ENCODE measurements at regions not wholly inside any gene's neighbourhood (a gene's known extent, or its start where the extent isn't known, plus 50 kb on each side); places are given as distances from the start of the nearest gene placed in this dataset.
"Not testable (repeated sequence)": the region's sequence is repeated elsewhere in the genome, so short reads cannot be mapped to it uniquely, and the experiment has no call there.

DNA sequence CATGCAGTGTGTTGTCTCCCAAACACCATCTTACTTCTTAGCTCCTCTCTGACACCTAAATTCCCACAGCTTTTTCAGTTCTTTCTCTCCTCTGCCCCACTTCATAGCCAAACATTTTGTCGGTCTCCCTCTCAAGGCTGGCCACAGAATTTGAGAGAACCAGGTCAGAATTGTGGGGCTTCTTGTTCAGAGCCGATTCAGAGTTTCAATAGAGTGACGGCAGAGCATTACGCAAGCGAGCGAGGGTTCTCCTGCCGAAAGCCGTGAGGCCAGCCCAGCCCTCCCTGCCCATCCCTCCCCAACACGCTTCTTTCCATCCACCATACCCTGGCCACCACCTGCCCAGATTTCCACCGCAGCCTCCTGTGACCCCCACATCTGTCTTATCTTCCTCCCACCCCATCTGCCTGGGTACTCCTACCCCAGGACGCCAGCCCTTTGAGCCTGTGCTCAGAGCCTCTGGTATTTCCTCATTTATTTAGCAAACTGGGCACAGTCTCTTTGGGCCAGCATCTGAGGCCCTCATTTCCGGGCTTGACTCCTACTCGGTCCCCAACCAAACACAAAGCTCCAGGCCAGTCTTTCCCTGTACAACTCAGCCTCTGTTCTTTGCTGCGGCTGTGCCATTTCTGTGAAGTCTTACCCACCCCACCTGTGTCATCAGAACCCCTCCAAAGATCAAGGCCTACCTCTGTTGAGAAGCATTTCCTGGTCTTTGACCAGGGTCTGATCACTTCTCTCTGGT, 70.0 kb upstream of the MAP4K4 start:
- H3K4me3 ChIP-seq (ENCODE audit: low read depth, low read length), result no peak overlapping the region
- no peak for DNase-seq (ENCODE audit: low read depth)
- TF ChIP-seq, protein P1, sequence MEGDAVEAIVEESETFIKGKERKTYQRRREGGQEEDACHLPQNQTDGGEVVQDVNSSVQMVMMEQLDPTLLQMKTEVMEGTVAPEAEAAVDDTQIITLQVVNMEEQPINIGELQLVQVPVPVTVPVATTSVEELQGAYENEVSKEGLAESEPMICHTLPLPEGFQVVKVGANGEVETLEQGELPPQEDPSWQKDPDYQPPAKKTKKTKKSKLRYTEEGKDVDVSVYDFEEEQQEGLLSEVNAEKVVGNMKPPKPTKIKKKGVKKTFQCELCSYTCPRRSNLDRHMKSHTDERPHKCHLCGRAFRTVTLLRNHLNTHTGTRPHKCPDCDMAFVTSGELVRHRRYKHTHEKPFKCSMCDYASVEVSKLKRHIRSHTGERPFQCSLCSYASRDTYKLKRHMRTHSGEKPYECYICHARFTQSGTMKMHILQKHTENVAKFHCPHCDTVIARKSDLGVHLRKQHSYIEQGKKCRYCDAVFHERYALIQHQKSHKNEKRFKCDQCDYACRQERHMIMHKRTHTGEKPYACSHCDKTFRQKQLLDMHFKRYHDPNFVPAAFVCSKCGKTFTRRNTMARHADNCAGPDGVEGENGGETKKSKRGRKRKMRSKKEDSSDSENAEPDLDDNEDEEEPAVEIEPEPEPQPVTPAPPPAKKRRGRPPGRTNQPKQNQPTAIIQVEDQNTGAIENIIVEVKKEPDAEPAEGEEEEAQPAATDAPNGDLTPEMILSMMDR (conservative IDR thresholded peaks at IDR 0.05; ENCODE audit: low read depth, low read length), result no peak

DNA sequence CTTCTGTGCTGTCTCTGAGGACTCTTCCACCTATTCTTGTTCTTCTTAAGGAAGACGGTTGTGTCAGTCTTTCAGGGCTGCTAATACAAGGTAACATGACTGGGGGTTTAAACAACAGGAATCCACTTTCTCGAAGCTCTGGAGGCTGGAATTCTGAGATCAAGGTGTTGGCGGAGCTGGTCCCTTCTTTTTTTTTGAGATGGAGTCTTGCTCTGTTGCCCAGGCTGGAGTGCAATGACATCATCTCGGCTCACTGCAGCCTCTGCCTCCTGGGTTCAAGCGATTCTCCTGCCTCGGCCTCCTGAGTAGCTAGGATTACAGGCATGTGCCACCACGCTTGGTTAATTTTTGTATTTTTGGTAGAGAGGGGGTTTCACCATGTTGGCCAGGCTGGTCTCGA, 71.7 kb upstream of the MAP4K4 start:
- not testable (repeated sequence) for DNase-seq (ENCODE audit: low read depth); H3K4me3 ChIP-seq (ENCODE audit: low read depth, low read length)

DNA sequence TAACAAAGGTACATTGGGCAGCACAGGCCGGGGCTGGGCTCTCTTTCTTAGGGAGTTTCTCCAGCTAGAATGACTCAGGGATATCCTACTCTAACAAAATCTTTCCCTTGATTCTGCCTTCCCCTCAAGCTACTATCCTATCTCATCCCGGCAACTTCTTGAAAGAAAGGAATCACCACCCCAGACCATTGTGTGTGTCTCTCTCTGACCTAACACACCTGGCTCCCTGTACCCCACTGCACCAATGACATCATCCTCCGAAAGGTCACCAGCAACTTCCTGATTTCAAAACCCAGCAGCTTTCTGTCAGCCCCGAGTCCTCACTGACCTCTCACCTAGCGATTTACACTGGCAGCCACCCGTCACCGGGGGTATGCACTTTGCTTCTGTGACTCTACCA, 72.1 kb upstream of the MAP4K4 start:
- TF ChIP-seq, protein P1 (conservative IDR thresholded peaks at IDR 0.05; ENCODE audit: low read depth, low read length), result no peak
- DNase-seq (ENCODE audit: low read depth), result no peak
- no peak overlapping the region for H3K4me3 ChIP-seq (ENCODE audit: low read depth, low read length)

DNA sequence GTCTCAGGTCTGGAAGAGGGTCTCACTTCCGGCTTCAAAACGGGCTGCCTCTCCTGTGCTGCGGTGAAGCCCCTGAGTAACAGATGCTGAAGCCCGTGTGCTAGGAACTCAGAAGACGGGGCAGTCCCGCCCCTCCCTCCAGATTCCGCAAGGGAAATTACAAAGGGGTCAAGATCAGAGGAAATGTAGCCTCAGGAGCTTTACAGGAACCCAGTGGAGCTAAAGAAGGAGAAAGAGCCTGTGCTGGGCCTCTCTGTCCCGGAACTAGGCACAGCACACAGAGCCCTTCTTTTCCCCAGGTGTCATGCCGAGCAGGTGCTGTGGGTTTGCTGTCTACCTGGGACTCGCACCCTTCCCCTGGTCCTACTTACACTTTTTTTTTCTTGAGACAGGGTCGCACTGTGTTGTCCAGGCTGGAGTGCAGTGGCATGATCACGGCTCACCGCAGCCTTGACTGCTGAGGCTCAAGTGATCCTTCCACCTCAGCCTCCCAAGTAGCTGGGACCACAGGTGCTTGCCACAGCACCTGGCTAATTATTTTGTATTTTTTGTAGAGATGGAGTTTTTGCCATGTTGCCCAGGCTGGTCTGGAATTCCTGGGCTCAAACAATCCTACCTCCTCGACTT, 72.7 kb upstream of the MAP4K4 start:
- TF ChIP-seq, protein P1 (conservative IDR thresholded peaks at IDR 0.05; ENCODE audit: low read depth, low read length), result no peak
- DNase-seq (ENCODE audit: low read depth), result no peak

DNA sequence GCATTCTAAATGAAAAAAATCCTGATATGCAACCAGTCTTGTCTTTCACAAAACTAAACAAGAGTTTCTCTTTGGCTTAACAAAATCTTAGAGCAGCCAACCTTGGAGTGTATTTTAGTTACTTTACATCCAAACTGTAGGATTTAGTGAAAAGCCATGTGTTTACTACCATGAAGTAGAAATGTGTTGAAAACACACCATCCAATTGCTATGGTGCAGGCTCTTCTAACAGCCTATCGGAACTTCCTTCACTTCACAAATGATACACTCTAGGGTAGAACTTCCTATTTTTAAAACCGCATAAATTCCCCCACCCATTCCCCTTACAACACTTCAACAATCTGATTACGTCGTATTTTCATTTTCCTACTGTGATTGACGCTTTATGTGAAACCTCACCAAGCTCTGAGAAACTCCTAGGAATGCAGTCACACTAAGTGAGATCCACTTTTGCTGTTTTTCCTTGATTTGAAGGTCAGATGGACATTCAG, 74.4 kb upstream of the MAP4K4 start:
- no peak for DNase-seq (ENCODE audit: low read depth)
- TF ChIP-seq, protein P1 (conservative IDR thresholded peaks at IDR 0.05; ENCODE audit: low read depth, low read length), result no peak

More for the DNA sequence above, 72.7 kb upstream of the MAP4K4 start:
- no peak overlapping the region for H3K4me3 ChIP-seq (ENCODE audit: low read depth, low read length)

DNA sequence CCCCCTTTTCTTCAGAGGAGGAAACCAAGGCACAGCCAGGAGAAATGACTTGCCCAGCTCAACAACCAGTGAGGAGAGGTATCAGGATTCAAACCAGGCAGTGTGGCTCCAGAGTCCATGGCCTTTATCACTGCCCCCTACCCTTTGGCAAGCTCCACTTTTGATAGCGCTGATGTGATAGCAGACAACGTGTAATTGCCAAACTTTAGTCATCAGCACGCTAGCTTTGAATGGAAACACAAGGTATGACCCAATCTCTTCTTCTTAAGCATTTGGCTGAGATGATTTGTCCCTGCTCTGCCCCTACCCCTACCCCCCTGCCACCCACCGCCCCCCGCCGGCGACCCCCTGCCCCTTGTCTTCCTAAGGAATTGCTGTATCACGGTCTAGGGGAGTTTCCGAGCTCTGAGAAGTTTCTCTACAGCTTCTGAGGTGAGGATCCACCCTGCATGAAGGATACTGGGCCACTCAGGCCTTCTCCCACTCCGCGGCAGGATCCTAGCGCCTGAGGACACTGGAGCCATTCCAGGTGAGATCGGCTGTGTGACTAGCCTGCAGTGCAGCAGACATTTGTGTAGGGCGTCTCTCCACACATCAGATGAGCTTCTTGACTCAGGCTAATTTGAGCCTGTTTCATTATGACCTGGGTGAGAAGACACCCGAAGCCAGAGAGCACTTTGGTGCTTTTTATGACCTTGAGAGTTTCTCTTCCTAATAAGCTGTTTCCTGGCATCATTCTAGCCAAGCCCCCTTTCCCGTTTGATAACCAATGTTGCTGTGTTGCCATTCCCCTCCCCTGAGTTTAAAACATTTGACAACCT, 75.1 kb upstream of the MAP4K4 start:
- no peak overlapping the region for H3K4me3 ChIP-seq (ENCODE audit: low read depth, low read length)
- DNase-seq (ENCODE audit: low read depth), result no peak
- TF ChIP-seq, protein P1 (conservative IDR thresholded peaks at IDR 0.05; ENCODE audit: low read depth, low read length), result no peak

More for the DNA sequence above, 74.4 kb upstream of the MAP4K4 start:
- no peak overlapping the region for H3K4me3 ChIP-seq (ENCODE audit: low read depth, low read length)

DNA sequence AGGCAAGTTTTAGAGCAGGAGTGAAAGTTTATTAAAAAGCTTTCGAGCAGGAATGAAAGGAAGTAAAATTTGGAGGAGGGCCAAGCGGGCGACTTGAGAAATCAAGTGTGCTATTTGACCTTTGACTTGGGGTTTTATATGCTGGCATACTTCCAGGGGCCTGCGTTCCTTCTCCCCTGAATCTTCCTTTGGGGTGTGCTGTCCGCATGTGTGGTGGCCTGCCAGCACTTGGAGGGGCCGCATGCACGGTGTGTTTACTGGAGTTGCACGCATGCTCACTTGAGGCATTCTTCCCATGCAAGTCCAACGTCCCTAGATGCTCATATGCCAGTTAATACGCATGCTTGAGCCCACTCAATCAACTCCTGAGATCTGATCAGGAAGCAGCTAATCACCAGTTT, 78.3 kb upstream of the MAP4K4 start:
- H3K4me3 ChIP-seq (ENCODE audit: low read depth, low read length), result no peak overlapping the region
- DNase-seq (ENCODE audit: low read depth), result no peak
- TF ChIP-seq, protein P1 (conservative IDR thresholded peaks at IDR 0.05; ENCODE audit: low read depth, low read length), result no peak
